ENCODE measurements at regions not wholly inside any gene's neighbourhood (a gene's known extent, or its start where the extent isn't known, plus 50 kb on each side); places are given as distances from the start of the nearest gene placed in this dataset.

DNA sequence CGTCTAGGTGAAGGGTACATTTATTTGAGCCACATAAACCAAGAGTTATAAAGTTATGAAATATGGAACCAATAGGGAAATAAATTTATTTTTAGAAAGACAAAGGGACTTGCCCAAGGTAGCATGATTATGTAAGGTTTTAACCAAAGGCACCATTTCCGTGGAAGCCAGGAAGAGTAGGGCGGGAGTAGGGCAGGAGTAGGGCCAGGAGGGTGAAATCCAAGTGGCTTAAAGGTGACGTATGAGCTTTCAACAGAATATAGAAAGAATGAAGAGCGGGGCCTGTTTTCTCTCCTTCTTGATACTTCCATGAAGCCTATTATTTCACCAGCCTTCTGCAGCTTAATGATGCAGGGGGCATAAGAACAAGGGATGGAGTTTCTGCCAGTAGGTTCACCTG lies 91.7 kb upstream of the PNPLA4 start:
- H3K27ac ChIP-seq, result no peak overlapping the region
- H3K4me3 ChIP-seq, result no peak overlapping the region
- TF ChIP-seq, protein P1, sequence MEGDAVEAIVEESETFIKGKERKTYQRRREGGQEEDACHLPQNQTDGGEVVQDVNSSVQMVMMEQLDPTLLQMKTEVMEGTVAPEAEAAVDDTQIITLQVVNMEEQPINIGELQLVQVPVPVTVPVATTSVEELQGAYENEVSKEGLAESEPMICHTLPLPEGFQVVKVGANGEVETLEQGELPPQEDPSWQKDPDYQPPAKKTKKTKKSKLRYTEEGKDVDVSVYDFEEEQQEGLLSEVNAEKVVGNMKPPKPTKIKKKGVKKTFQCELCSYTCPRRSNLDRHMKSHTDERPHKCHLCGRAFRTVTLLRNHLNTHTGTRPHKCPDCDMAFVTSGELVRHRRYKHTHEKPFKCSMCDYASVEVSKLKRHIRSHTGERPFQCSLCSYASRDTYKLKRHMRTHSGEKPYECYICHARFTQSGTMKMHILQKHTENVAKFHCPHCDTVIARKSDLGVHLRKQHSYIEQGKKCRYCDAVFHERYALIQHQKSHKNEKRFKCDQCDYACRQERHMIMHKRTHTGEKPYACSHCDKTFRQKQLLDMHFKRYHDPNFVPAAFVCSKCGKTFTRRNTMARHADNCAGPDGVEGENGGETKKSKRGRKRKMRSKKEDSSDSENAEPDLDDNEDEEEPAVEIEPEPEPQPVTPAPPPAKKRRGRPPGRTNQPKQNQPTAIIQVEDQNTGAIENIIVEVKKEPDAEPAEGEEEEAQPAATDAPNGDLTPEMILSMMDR (IDR thresholded peaks at IDR 0.05), result no peak
- TF ChIP-seq POLR2AphosphoS5 (IDR thresholded peaks at IDR 0.05) (no peak), POLR2A (IDR thresholded peaks at IDR 0.05) (no peak)
- DNase-seq (ENCODE audit: low spot score), result no peak
- no peaks in the 10 kb centered on the region for H3K36me3 ChIP-seq
- no peaks in the 10 kb centered on the region for H3K27me3 ChIP-seq (replicated peaks; ENCODE audit: insufficient read depth)
- 95% methylated on average over 5 of the region's 5 CpGs for WGBS
- intact Hi-C loops (cut with DNase I), result no loop called here
- H3K4me1 ChIP-seq (replicated peaks), result no peaks in the 10 kb centered on the region
- no peaks in the 10 kb centered on the region for H3K9me3 ChIP-seq

DNA sequence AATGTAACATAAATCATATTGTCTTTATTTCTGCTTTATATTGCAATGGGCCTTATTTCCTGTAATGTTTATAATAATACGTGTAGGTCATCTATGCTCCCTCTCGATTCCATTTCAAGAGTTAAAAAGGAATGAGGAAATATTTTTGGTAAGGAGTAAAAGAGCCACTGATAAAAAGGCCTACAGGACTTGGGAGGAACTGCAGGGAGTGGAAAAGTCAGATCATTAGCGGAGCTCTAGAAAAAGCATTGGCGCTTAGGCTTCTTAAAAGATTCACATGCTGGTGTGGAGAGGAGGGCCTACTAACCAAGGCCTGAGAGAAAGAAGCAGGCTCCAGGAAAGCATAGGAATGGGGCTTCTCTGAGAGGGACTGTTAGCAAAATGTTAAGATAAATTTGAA lies 82.9 kb upstream of the PNPLA4 start:
- Histone ChIP-seq H3K27ac (no peak overlapping the region), H3K9me3 (no peaks in the 10 kb centered on the region), H3K36me3 (no peaks in the 10 kb centered on the region), H3K4me3 (no peak overlapping the region), H3K27me3 (replicated peaks; ENCODE audit: insufficient read depth) (no peaks in the 10 kb centered on the region), H3K4me1 (replicated peaks) (no peaks in the 10 kb centered on the region)
- no peak for DNase-seq (ENCODE audit: low spot score)
- TF ChIP-seq POLR2AphosphoS5 (IDR thresholded peaks at IDR 0.05), result no peak
- TF ChIP-seq, protein P1 (IDR thresholded peaks at IDR 0.05), result no peak
- no peak for TF ChIP-seq POLR2A (IDR thresholded peaks at IDR 0.05)
- 98% methylated on average over 4 of the region's 4 CpGs for WGBS
- intact Hi-C loops (cut with DNase I), result no loop called here

DNA sequence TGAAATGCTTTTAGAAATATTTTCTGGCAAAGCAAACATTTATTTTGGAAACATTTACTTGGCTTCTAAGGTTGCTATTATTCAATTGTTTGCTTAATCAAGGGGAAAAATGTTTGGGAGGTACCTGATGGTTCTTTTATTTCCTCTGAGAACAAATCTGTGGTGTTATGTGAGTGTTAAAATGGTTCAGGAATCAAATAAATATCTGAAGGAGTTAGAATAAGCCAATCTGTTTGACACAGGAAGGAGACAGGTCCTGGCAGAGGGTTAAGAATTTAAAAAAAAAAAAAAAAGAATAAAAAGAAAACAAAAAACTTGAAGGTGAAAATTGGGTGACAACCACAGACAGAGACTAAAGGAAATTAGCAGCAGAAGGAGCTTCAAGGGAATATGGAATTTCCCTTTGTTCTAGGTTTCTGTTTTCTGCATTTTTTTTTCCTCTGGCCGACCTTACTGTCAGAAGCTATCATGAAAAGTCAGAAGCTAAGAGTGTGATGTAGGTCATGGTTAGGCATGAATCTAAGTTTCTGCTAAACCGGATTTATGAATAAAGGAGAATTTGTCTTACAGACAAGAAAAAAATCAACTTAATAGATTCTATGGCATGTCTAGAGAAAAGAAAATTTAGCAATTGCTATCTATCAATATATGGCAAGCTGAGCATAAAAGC lies 78.6 kb upstream of the PNPLA4 start:
- H3K9me3 ChIP-seq, result no peaks in the 10 kb centered on the region
- no peak for DNase-seq (ENCODE audit: low spot score)
- 34% methylated on average over 2 of the region's 2 CpGs for WGBS
- H3K4me3 ChIP-seq, result no peak overlapping the region
- no peaks in the 10 kb centered on the region for H3K36me3 ChIP-seq
- intact Hi-C loops (cut with DNase I), result no loop called here
- H3K27ac ChIP-seq, result no peak overlapping the region
- H3K27me3 ChIP-seq (replicated peaks; ENCODE audit: insufficient read depth), result no peaks in the 10 kb centered on the region
- H3K4me1 ChIP-seq (replicated peaks), result no peaks in the 10 kb centered on the region
- no peak for TF ChIP-seq POLR2A (IDR thresholded peaks at IDR 0.05)
- no peak for TF ChIP-seq POLR2AphosphoS5 (IDR thresholded peaks at IDR 0.05)
- TF ChIP-seq, protein P1 (IDR thresholded peaks at IDR 0.05), result no peak

DNA sequence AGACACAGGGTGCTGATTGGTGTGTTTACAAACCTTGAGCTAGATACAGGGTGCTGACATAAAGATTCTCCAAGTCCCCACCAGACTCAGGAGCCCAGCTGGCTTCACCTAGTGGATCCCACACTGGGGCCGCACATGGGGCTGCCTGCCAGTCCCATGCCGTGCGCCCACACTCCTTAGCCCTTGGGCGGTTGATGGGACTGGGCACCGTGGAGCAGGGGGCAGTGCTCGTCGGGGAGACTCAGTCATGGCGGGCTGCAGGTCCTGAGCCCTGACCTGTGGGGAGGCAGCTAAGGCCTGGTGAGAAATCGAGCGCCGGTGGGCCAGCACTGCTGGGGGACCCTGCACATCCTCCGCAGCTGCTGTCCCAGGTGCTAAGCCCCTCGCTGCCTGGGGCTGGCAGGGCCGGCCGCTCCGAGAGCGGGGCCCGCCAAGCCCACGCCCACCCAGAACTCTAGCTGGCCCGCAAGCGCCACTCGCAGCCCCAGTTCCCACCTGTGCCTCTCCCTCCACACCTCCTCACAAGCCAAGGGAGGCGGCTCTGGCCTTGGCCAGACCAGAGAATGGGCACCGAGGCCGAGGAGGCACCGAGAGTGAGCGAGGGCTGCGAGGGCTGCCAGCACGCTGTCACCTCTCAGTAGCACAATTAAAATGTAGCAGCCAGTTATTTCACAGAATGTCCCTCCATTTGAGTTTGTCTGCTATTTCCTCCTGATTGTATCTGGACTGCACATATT lies 76.1 kb upstream of the PNPLA4 start:
- TF ChIP-seq, protein P1 (IDR thresholded peaks at IDR 0.05), result no peak
- TF ChIP-seq POLR2A (IDR thresholded peaks at IDR 0.05) (no peak), POLR2AphosphoS5 (IDR thresholded peaks at IDR 0.05) (no peak)
- Histone ChIP-seq H3K36me3 (no peaks in the 10 kb centered on the region), H3K27me3 (replicated peaks; ENCODE audit: insufficient read depth) (no peaks in the 10 kb centered on the region), H3K4me1 (replicated peaks) (no peaks in the 10 kb centered on the region), H3K27ac (no peak overlapping the region), H3K9me3 (no peaks in the 10 kb centered on the region), H3K4me3 (no peak overlapping the region)
- 98% methylated on average over 9 of the region's 29 CpGs for WGBS
- no peak for DNase-seq (ENCODE audit: low spot score)
- intact Hi-C loops (cut with DNase I), result no loop called here

DNA sequence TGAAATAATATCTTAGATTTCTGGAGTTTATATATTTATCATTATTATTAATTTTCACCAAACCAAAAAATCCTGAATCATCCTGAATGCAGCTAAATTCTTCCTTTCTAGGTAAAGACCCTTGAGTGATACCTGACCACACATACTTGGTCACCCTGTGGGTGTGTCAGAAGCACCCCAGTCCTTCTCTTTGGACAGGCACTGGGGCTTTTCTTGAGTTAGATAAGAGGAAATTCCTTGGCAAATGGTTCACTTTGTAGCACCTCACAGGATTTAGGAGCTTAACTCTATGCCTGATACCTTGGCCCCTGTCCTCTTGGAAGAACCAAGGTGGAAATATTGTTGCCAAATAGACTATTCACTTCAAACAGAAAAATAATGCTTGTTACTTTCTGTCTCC lies 69.6 kb upstream of the PNPLA4 start:
- no peak for DNase-seq (ENCODE audit: low spot score)
- Histone ChIP-seq H3K27me3 (replicated peaks; ENCODE audit: insufficient read depth) (no peaks in the 10 kb centered on the region), H3K9me3 (no peaks in the 10 kb centered on the region), H3K4me1 (replicated peaks) (no peaks in the 10 kb centered on the region), H3K36me3 (no peaks in the 10 kb centered on the region), H3K4me3 (no peak overlapping the region), H3K27ac (no peak overlapping the region)
- intact Hi-C loops (cut with DNase I), result loop anchor here (5.0 kb wide), 1 partner anchor 740 kb away; no protein-coding TSS in a partner anchor
- TF ChIP-seq POLR2A (IDR thresholded peaks at IDR 0.05), result no peak
- TF ChIP-seq, protein P1 (IDR thresholded peaks at IDR 0.05), result no peak
- TF ChIP-seq POLR2AphosphoS5 (IDR thresholded peaks at IDR 0.05), result no peak
